ENCODE measurements at regions not wholly inside any gene's neighbourhood (a gene's known extent, or its start where the extent isn't known, plus 50 kb on each side); places are given as distances from the start of the nearest gene placed in this dataset.

- no peak for TF ChIP-seq CTCF (IDR thresholded peaks at IDR 0.05)
- TF ChIP-seq POLR2A (IDR thresholded peaks at IDR 0.05), result no peak
Observed at GRCh38 chr12:98385641-98386040, 129.7 kb upstream of the TMPO start.

Data from adrenal gland (tissue), 5 donors.